ENCODE measurements at regions not wholly inside any gene's neighbourhood (a gene's known extent, or its start where the extent isn't known, plus 50 kb on each side); places are given as distances from the start of the nearest gene placed in this dataset.
"Not testable (repeated sequence)": the region's sequence is repeated elsewhere in the genome, so short reads cannot be mapped to it uniquely, and the experiment has no call there.

DNA sequence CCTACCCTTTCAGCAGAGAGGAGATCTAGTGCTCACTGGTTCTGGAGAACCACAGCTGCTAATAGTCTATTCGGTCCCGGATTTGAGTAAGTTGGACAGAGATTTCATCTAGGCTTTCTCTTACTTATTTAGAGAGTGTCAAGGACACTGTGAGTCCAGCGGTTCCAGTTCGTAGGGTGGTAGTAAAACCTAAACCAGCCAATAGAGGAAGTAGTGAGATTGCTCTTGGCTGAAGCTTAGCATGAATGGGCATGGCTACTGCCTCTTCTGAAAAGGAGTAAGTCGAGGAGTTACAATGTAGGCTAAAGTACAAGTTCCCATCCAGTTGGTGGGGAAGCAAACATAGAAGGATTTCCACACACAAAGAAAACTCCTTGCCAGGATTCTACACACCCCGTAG lies 109.6 kb upstream of the MOCS2 start:
- DNase-seq (ENCODE audit: low spot score) = no peak

DNA sequence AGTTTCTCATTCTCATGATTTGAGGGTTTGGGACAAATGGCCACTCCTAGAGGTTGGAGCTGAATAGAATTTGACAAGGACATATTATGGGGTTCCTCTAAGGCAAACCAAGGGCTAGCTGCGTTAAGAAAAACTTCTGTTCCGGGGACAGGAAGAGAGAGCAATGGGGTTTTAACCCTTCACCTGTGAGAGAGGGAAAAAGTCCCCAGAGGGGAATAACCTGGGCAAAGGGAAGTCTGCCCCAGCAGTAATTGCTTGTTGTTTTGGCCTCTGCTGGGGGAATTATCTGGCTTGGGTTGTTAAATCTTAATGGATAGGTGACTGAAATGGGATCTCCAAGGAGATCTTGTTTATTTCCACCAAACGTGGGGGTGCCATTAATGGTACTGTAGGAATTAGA lies 110.1 kb upstream of the MOCS2 start:
- DNase-seq (ENCODE audit: low spot score) = no peak

DNA sequence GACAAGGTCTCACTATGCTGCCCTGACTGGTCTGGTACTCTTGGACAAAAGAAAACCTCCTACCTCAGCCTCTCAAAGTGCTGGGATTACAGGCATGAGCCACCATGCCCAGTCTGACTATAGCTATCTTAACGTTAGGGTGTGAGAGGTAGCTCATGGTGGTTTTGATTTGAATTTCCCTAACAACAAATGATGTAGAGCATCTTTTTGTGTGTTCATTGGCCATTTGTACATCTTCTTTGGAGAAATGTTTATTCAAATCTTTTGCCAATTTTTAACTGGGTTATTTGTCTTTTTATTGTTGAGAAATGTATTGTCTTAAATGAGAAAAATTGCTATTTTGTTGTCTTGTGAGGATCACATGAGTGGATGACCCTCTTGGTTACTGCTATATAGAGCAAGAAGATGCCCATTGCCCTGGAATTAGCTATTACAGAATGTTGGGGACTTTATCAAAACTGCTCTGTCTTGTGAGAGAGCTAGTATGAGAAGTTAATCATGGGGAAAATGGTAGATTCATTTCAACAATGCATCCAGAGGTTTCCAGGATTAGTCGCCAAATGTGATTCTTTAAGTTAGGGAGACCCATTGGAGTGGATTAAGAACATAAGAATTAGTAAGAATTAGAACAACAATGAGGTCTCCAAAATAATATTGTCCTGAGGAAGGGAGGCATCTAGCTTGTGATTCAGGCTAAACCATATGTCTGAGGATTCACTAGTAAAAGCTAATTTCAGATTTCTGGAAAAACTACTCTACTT lies 124.3 kb upstream of the MOCS2 start:
- no peak for DNase-seq (ENCODE audit: low spot score)

DNA sequence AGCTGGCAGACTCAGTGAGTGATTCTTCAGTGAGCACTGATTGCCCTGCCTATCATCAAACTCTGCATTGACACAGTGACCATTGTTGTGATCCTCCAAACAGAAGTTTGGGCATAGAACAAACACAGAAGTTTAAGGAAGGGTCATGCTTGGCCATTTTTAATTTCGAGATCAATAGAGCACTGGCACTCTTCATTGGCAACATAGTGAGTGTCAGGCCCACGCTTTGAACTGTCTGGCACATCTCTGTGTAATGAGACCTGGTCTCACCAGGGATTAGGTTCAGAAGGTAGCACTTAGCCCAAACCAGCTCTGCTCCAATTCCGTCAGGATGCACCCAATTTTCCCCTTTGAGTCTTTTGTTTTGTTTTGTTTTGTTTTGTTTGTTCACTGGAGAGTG lies 127.1 kb upstream of the MOCS2 start:
- DNase-seq (ENCODE audit: low spot score) = no peak

DNA sequence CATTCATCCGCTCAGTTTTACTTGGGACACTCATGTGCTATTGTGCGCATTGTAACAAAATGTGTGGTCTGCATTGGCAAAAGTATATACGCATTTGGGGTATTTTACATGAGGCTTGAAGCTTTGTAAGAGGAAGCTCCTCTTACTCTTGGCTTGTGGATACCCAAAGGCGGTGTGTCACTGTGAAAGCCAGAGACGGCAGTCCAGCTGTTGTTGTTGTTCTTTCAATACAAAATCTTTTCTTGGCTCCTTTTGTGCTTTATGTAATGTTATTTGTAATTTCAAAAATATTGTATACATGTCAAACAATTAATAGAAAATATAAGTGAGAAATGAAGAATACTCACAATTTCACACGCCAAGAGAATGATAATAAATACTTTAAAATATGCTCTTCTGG lies 128.3 kb upstream of the MOCS2 start:
- DNase-seq (ENCODE audit: low spot score) = no peak

DNA sequence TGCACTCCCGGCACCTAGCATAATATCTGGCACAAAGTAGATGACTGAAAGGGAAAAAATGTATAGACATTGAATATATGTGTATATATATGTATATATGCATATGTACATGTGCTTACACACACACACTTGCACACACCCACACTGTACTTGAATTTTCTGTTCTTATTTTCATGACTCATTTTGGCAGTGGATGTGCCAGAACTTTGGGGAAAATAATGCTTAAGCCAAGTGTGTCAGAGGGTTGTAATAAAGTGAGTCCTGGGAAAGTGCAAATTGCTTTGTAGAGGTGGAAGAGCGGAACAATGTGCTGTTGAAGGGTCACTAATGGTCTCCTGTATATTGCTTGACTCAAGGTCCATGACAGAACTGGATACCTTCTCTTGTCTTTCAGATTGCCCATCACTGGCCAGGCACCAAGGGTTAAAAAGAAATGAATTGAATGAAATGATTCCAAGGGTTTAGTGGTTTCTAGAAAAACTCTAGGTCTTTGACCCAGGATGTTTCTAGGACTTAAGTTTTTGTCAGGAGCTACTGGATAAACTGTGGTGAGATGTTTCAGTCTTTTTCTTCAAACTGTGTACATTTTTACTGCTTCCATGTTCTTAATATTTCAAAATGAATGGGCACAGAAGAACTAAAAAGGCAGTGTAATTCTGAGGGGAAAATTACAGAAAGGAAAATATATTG lies 129.9 kb upstream of the MOCS2 start:
- DNase-seq (ENCODE audit: low spot score) = no peak

DNA sequence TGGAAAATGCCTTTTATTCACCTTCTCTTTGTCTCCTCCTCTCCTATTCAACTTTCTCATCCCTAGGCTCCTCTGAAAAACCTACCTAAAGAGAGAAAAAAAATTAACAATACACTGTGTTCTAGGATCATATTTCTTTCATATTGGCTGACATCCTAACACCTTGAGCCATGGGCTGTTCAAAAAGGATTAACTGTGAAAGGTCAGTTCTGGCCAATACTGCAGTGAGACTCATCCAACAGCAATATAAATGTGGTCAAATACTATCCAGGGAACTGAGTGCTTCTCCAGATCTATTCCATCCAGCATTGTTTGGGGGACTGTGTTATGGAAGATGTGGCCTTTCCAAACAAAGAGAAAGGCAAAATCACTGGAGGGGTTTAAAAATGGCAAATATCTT lies 131.1 kb upstream of the MOCS2 start:
- DNase-seq (ENCODE audit: low spot score) = no peak

DNA sequence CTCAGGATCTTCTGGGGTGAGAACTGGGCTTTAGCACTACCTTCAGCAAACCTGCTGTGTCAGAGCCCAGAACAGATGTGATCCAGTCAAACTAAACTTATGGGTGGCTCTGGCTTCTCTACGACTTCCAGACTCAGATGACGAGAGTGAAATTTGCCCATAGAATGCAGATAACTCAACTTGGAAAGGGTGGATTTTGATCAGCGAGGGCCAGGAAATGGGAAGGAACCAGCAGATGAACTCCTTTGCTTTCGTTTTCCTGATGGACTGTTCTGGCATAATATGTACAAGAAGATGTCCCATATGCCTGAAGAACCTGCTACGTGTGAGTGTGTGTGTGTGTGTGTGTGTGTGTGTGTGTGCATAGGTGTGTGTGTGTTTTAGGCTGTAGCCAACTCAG lies 132.0 kb upstream of the MOCS2 start:
- no peak for DNase-seq (ENCODE audit: low spot score)

DNA sequence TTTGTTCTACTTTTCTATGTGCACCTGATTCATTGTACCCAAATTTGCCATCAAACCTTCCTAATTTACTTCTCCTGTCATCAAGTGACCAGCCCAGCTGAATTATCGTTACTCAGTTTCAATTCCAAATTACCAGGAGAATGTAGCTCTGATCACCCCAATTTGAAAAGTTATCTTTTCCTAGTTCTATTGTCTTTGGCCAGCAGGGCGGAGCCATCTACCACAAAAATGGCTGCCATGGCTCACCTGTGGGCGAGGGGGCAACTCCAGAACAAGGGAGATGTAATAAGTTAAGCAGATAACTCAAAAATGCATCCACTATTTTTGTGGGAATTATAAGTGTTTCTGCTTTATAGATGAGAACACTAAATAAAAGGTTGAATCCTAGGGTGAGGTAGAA lies 133.8 kb upstream of the MOCS2 start:
- no peak for DNase-seq (ENCODE audit: low spot score)

DNA sequence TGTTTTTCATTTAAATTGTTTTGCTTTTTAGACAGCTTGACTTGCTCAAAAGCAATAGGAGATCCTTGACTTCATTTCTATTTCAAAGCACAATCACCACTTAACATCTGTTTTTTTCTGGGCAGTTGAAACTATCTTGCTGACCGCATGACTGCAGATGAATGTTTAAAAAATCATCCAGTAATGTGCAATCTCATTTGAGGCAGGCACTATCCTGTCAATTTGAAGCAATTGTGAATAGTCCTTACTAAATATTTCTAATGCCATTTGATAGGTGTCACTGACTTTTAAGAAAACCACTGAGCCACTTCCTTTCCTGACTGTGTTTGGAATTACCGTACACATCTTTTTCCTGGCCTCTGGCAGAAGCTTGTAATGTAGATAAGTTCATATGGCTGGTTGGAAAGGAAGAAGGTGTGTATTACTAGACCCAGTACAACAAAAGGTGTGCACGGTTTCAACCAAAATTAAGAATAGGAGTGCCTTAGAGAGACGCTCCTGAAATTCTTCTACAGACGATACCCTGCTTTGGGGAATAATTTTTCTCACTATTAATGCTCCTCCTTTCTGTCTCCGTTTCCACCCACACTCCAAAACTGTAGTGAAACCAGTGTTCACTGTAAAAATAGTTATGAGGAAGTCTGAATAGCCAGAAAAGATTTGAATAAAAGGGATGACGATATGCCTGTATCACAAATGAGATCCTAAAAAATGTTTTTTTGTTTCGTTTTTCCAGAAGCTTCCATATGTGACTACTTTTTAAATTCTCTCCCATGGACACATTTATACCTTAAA lies 136.7 kb upstream of the MOCS2 start:
- no peak for DNase-seq (ENCODE audit: low spot score)

DNA sequence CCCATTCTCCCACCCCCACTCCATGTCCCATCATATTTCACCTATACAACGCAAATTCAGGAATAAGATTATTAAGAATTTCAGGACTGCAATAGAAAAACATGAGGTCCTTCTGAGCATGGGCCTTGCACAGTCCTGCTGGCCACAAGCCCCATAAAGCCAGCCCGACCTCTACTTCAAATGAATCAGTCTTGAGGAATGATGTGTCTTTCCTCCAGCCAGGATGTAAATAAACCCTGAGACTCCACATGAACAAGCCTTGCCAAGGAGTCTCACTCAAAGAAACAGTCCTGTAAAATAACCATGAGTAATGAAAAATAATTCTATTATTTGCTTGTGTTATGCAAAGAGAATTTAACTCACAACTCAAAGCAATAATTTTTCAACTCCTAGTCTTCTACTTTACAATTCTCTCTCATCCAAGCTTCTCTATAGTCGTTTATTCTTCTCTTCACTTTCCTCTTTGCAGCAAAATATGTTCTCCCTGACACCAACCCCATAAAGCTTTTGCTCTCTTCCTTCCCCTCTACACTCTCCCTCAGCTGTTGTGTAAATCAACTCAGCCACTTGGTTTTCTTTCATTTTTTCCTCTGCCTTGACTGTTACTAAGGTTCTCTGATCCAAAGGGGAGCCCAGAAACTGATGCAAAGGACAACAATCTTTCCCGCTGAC lies 140.1 kb upstream of the MOCS2 start:
- DNase-seq (ENCODE audit: low spot score) = no peak

DNA sequence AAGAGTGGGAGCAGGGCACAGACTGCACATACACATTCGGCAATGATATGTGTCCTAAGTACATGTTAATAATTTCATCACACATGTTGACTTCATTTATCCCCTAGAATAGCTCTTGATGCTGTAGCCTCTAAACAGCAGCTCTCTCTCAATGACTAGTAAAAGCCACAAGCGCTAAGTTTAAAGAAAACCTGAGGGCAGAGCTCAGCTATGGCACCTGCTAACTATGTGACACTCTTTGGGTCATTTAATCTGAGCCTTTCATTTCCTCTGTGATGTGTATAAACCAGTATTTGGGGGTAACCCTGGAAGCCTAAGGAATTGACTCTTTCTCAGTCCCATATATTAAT lies 140.6 kb upstream of the MOCS2 start:
- no peak for DNase-seq (ENCODE audit: low spot score)

DNA sequence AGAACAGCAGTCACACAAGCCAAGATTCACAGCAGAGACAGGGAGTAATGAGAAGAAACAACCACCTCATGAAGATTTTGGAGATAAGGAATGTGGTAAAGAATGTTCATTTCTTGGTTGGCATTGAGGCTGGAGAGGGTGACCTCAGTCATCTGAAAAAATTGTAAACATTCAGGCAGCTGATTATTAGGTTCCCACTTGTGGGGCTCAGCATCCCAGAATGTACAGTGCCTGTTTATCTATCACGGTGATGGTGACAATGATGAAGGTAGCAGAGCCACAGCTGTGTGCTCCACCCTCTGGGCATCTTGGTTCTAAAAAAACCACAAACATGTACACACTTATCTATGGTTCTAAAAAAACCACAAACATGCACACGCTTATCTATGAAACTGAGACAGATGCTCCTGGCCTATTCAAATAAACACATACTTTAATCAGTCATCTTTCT lies 143.9 kb upstream of the MOCS2 start:
- no peak for DNase-seq (ENCODE audit: low spot score)

DNA sequence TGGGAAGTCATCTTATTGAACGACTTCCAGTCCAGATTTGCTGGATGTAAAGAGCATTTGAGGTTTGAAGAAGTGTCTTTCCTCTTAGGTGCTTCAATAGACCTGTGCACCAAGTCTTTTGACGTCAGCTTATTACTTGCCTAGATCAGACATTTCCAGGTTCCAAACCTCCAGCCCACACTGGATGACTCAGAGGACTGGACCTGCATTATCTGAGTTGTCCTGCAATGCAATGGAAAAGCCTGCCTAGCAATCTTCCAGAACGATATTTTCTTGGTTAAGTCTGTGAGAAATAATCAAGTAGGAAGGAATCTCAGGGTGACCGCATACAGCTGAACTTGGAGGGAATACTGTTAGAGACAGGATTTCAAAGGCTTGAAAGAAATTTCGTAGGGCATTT lies 147.2 kb upstream of the MOCS2 start:
- no peak for DNase-seq (ENCODE audit: low spot score)

DNA sequence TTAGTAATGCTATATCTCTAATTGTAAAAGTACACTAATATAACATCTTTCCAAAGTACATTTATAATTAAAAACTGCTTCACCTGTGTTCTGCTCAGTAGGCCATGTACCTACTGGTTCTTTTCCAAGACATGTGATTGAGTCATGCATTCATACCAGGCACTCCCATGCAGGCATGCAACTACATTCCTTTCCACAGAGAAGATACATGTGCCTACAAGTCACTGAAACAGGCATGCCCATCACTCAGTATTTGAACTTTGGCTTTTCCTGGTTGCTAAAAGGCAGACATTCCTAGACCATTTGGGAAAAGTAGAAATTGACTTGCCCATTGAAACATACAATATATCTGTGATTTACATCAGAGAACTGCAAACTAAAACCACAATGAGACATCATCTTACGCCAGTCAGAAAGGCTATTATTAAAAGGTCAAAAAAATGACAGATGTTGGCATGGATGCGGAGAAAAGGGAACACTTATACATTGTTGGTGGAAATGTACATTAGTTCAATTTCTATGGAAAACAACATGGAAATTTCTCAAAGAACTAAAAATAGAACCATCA lies 148.3 kb upstream of the MOCS2 start:
- no peak for DNase-seq (ENCODE audit: low spot score)

DNA sequence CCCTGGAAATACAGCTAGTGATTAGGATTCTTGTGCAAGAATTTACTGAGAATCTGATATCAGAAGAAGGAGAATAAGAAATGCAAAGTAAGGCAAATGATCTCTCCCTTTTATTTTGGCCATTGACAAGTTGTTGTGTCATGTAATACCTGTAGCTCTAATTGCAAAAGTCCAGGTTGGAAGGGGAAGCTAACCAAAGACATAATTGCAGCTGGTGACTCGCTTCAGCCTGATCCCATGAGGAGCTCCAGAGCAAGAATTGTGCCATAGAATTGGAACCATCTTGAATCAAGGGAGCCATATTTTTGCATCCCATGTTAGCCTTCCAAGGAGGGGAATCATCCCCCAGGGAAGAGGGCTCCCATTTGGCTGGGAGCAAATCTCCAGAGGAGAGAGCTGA lies 149.6 kb upstream of the MOCS2 start:
- no peak for DNase-seq (ENCODE audit: low spot score)

DNA sequence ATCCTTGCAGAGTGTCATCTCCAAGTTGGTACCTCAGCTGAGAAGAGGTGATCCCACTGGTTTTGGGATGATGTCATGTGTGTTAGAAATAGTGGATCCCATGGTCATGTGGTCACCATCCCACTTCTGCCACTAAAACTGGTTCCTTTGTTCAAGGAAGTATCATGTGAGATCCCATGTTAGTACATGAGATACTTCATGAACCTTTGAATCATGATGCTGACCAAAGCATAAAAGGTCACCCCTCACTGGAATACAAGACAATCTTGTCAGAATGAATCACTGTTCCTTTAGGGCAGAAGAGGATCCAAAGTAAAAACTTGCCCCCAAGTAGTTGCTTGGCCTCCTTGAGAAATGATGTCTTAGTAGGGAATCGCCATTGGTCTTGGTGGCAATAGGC lies 150.9 kb upstream of the MOCS2 start:
- DNase-seq (ENCODE audit: low spot score) = no peak

DNA sequence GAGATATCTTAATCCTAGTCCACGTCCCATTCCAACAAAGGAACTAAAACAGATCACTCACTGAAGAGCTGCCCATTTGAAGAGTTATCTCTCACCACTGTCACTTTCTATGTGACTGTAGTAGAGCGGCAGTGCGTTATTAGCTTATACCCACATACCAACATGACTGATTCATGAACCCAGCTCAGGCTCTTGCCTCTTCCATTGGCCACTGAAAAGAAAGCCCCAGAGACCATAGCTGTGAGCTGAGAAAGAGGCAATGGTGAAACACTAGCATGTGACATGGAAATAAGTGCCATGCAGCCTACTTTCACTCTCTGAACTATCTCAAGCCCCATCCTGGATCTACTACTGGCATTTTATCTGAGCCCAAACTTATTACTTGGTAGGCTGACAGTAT lies 151.7 kb upstream of the MOCS2 start:
- DNase-seq (ENCODE audit: low spot score) = no peak

DNA sequence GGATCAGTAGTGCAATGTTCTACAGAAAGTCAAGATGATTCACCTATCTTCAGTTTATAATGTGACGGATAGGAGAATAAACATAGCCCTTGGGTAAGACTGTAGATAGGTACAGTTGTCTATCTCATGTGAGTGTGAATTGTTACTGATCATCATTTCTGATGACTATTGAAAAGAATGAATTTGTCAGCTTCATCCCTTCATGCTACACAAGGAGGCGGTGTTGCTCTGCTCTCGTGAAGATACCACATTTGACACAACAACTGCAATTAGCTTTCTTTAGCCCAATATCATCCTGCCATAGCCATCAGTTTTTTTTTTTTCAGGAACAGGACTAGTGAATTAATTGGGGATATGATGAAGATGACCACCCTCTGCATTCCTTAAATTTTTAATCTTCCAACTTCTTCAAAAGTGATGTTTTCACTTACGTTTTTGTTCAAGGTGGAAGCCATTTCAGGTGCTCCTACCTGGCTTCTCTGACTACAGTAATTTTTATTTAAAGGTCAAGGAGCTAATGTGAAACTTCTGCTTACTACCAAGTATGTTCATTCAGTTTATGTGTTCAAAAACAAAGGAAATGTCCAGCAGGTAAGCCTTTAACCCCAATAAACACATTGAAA lies 152.9 kb upstream of the MOCS2 start:
- no peak for DNase-seq (ENCODE audit: low spot score)

DNA sequence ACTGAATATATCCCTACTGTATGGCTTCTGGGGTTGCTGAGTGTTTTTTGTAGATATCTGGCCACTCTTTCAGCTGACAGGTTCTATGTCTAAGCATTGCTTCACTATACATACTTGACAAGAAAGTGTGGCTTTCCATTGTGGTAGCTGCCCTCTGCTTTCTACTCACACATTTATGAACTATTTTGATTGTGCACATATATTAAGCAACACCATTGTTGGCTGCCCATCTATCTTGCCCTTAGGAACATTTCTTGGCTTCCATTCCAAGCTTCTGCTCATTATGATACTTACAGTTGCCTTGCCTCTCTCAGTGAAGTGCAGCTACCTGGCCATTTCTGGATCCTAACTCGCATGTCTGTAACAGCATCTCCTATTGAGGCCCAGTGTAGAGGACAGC lies 153.6 kb upstream of the MOCS2 start:
- DNase-seq (ENCODE audit: low spot score) = no peak

DNA sequence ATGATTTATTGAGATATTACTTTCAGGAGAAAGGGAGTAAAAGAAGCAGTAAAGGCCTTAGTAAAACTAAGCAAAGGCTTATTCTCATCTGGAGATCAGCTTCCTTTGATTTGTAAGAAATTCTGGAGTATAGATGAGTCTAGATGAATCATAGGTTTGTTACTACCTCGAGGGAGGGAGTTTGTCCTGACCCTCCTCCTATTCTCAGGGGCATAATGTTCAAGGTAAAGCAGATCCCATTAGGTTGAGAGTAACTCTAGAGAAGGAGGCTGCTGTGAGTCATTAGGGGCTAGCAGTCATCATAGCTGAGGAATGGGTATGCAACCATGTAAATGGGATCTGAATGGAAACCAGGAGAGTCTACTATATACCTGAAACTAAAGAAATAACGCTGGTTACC lies 155.5 kb upstream of the MOCS2 start:
- no peak for DNase-seq (ENCODE audit: low spot score)

DNA sequence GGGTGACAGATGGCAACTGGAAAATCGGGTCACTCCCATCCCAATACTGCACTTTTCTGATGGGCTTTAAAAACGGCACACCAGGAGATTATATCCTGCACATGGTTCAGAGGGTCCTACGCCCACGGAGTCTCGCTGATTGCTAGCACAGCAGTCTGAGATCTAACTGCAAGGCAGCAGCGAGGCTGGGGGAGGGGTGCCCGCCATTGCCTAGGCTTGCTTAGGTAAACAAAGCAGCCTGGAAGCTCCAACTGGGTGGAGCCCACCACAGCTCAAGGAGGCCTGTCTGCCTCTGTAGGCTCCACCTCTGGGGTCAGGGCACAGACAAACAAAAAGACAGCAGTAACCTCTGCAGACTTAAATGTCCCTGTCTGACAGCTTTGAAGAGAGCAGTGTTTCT lies 158.7 kb upstream of the MOCS2 start:
- DNase-seq (ENCODE audit: low spot score) = not testable (repeated sequence)
